ENCODE measurements at regions not wholly inside any gene's neighbourhood (a gene's known extent, or its start where the extent isn't known, plus 50 kb on each side); places are given as distances from the start of the nearest gene placed in this dataset.
"Not testable (repeated sequence)": the region's sequence is repeated elsewhere in the genome, so short reads cannot be mapped to it uniquely, and the experiment has no call there.

DNA sequence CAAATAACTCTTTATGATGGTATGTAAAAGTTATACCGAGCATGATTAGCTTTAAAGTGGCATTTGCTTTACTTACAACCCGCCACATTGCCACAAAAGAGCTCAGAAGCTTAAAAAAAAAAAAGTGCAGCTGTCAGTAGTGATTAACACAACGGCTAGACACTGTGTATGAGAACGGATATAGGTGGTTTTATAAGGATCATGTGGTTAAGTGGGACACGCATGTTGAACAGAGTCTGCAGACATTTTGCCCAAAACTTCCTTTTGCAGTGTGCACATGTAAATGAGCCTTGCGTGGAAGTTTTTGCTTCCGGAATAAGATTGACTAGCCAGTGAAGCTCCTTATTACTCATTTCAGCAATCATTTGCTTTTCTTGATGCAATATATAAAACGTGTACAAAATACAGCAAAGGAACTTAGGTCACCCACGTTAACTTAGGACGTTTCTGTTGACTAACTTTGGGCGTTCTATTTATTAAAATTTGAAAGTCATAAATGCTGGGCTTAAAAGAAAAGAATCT, 58.7 kb upstream of the RGS1 start (continued):
- TF ChIP-seq, protein P1, sequence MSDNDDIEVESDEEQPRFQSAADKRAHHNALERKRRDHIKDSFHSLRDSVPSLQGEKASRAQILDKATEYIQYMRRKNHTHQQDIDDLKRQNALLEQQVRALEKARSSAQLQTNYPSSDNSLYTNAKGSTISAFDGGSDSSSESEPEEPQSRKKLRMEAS (IDR thresholded peaks at IDR 0.05): no peak
- no peak for TF ChIP-seq SP2 (IDR thresholded peaks at IDR 0.05; ENCODE audit: low read length)
- no peak for TF ChIP-seq TEAD4 (IDR thresholded peaks at IDR 0.05; ENCODE audit: low read depth, low read length)
- no peak for TF ChIP-seq TCF12 (IDR thresholded peaks at IDR 0.05; ENCODE audit: low read depth, low read length)
- no peak for TF ChIP-seq HDAC6 (IDR thresholded peaks at IDR 0.05; ENCODE audit: low read depth, low read length)
- TF ChIP-seq EGR1 (IDR thresholded peaks at IDR 0.05; ENCODE audit: borderline replicate concordance, low read depth, low read length): no peak
- TF ChIP-seq NRF1 (IDR thresholded peaks at IDR 0.05; ENCODE audit: low read depth, low read length): no peak

DNA sequence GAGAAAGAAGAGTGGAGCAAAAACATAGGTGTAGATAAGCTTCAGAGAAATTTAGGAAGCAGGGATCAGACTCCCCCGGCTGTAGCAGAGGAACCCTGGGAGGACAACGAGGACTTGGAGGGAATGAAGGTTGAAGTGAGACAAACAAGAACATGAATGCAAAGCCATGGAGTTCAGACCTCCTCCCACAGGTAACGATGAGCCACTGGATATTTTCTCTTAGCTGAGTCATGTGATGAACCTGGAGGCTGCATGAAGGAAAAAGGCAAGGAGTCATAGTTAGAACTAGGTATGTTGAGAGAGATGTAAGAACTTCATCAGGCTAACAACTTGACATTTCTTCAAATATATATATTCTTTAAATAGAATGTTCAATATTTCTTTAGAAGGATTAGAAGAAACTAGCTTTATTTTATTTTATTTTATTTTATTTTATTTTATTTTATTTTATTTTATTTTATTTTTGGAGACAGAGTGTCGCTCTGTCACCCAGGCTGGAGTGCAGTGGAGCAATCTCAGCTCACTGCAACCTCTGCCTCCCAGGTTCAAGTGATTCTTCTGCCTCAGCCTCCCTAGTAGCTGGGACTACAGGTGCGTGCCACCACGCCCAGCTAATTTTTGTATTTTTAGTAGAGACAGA, 57.7 kb upstream of the RGS1 start:
- CTCF ChIA-PET (ENCODE audit: partially characterized antibody): interaction anchor here (1.0 kb wide), 1 partner anchor 23 kb away, joined by 3 read pairs; no protein-coding TSS in a partner anchor
- H2AK5ac ChIP-seq (ENCODE audit: low read depth, low read length); H4K20me1 ChIP-seq (replicated peaks in 1 of 2; ENCODE audit: control insufficient read depth in 1 of 2, insufficient read depth in 2 of 2, low read length in 2 of 2); H3K27me3 ChIP-seq (replicated peaks in 1 of 4; ENCODE audit: control insufficient read depth in 3 of 4, extremely low read depth in 1 of 4, insufficient read depth in 3 of 4, low read length in 3 of 4); H3K56ac ChIP-seq (replicated peaks; ENCODE audit: insufficient read length, low read depth, low read length); H3K4me2 ChIP-seq (ENCODE audit: insufficient read depth in 1 of 2, low read depth in 2 of 2, low read length in 2 of 2); H2BK120ac ChIP-seq (replicated peaks; ENCODE audit: low read depth, low read length); H3K18ac ChIP-seq (ENCODE audit: extremely low read depth, low read length); H2BK12ac ChIP-seq (ENCODE audit: low read depth, low read length); H3K9ac ChIP-seq (replicated peaks in 1 of 4; ENCODE audit: extremely low read depth in 1 of 4, low read depth in 3 of 4, low read length in 3 of 4); H3K23me2 ChIP-seq (ENCODE audit: low read depth, low read length); H3K23ac ChIP-seq (ENCODE audit: insufficient read length); H3K9me3 ChIP-seq (ENCODE audit: insufficient read depth in 2 of 2, low read depth in 1 of 2, low read length in 1 of 2); H3K36me3 ChIP-seq (ENCODE audit: control insufficient read depth in 2 of 4, insufficient read depth in 4 of 4, low read length in 3 of 4); H4K8ac ChIP-seq (ENCODE audit: extremely low read depth, insufficient read depth, low read length); DNase-seq (ENCODE audit: low read depth in 1 of 2, low spot score in 2 of 2); H3K14ac ChIP-seq (ENCODE audit: insufficient read length); H4K5ac ChIP-seq (ENCODE audit: insufficient read length, low read depth, low read length); H3K4me1 ChIP-seq (replicated peaks in 1 of 4; ENCODE audit: control insufficient read depth in 3 of 4, insufficient read depth in 4 of 4, low read length in 3 of 4); H3K27ac ChIP-seq (ENCODE audit: low read depth, low read length); H4K91ac ChIP-seq (replicated peaks; ENCODE audit: insufficient read length, low read length); FAIRE-seq; H3K4ac ChIP-seq (replicated peaks; ENCODE audit: insufficient read length, low read depth, low read length); POLR2A ChIA-PET (ENCODE audit: partially characterized antibody); H3K79me1 ChIP-seq (ENCODE audit: low read depth, low read length); H2BK20ac ChIP-seq (ENCODE audit: low read length); H3K4me3 ChIP-seq (ENCODE audit: extremely low read depth in 1 of 4, insufficient read depth in 2 of 4, low read depth in 3 of 4, low read length in 4 of 4); H2BK15ac ChIP-seq (ENCODE audit: low read length); H3K79me2 ChIP-seq (ENCODE audit: control insufficient read depth in 1 of 2, insufficient read depth in 2 of 2, low read length in 2 of 2); H2BK5ac ChIP-seq (ENCODE audit: low read depth, low read length): not testable (repeated sequence)
- peak overlapping the region; percentile 76; the same call in 1 of the 2 replicates for H2AFZ ChIP-seq (ENCODE audit: low read length)
- 88% methylated on average over 6 of the region's 6 CpGs; no CpG with 5 or more reads in 1 of the 2 experiments for WGBS, 2 experiments (ENCODE audit: extremely low coverage in 1 of 2, insufficient coverage in 1 of 2, insufficient read length in 1 of 2, insufficient replicate concordance in 2 of 2, low coverage in 1 of 2, low lambda C conversion rate in 2 of 2, missing lambda C conversion rate in 1 of 2)

Data from H1 (cell line).